ENCODE measurements at regions not wholly inside any gene's neighbourhood (a gene's known extent, or its start where the extent isn't known, plus 50 kb on each side); places are given as distances from the start of the nearest gene placed in this dataset.

DNA sequence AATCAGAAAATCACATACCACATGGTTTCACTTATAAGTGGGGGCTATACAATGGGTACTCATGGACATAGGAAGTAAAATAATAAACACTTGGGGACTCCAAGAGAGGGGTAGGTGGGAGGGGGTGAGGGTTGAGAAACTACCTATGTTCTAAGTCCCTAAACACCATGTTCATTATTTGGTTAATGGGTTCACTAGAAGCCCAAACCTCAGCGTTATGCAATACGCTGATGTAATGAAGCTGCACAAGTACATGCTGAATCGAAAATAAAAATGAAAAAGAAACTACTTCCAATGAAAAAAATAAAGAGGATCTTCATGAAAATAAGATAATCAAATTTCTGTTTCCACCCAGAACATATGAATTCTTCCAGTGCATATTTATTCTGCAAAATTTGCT, 208.5 kb downstream of the TMEM161B start:
- TF ChIP-seq, protein P1, sequence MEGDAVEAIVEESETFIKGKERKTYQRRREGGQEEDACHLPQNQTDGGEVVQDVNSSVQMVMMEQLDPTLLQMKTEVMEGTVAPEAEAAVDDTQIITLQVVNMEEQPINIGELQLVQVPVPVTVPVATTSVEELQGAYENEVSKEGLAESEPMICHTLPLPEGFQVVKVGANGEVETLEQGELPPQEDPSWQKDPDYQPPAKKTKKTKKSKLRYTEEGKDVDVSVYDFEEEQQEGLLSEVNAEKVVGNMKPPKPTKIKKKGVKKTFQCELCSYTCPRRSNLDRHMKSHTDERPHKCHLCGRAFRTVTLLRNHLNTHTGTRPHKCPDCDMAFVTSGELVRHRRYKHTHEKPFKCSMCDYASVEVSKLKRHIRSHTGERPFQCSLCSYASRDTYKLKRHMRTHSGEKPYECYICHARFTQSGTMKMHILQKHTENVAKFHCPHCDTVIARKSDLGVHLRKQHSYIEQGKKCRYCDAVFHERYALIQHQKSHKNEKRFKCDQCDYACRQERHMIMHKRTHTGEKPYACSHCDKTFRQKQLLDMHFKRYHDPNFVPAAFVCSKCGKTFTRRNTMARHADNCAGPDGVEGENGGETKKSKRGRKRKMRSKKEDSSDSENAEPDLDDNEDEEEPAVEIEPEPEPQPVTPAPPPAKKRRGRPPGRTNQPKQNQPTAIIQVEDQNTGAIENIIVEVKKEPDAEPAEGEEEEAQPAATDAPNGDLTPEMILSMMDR (IDR thresholded peaks at IDR 0.05) = no peak
- no peak for TF ChIP-seq POLR2AphosphoS5 (IDR thresholded peaks at IDR 0.05)
